GM10266 (cell line): ENCODE measurements at regions not wholly inside any gene's neighbourhood (a gene's known extent, or its start where the extent isn't known, plus 50 kb on each side); places are given as distances from the start of the nearest gene placed in this dataset.

Source experiments
- DNase-seq: peaks from one replicate; pipeline ENCODE4 v3.0.0; 2012; ENCODE audit errors: extremely low spot score
- TF ChIP-seq, protein P1 (sequence below): IDR thresholded peaks from 2 replicates; pipeline ENCODE4 v1.5.1; 2012; ENCODE audit warnings: mild to moderate bottlenecking, low read depth; ENCODE audit not compliant: control insufficient read depth, insufficient read depth; ENCODE audit errors: missing control alignments

- no peak for DNase-seq
- TF ChIP-seq, protein P1, sequence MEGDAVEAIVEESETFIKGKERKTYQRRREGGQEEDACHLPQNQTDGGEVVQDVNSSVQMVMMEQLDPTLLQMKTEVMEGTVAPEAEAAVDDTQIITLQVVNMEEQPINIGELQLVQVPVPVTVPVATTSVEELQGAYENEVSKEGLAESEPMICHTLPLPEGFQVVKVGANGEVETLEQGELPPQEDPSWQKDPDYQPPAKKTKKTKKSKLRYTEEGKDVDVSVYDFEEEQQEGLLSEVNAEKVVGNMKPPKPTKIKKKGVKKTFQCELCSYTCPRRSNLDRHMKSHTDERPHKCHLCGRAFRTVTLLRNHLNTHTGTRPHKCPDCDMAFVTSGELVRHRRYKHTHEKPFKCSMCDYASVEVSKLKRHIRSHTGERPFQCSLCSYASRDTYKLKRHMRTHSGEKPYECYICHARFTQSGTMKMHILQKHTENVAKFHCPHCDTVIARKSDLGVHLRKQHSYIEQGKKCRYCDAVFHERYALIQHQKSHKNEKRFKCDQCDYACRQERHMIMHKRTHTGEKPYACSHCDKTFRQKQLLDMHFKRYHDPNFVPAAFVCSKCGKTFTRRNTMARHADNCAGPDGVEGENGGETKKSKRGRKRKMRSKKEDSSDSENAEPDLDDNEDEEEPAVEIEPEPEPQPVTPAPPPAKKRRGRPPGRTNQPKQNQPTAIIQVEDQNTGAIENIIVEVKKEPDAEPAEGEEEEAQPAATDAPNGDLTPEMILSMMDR, result no peak
These were observed 258.3 kb upstream of the ZPLD1 start for GRCh38 chr3:102176333-102177050.

GRCh38 chr3:102177075-102177755, 257.6 kb upstream of the ZPLD1 start:
- DNase-seq, result no peak
- TF ChIP-seq, protein P1, result no peak

DNA sequence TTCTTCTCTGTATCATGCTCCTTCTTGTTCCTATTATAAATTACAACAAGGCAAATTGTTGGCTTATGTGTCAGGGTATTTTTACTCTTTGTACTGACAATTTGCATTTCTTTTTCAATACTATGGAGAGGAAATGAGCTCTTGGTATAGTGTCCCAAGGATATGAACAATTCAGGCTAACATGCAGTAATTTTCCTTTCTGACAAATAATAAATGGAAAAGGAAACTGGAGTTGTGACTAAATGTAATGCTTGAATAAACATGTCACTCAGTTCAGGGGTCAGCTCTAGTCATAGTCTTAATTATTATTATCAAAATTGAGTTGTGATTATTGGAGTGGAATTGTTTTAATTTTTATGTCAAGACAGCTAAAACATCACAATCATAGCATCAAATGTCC, 256.0 kb upstream of the ZPLD1 start:
- no peak for DNase-seq
- TF ChIP-seq, protein P1, result no peak

- DNase-seq, result peak; percentile 15
- TF ChIP-seq, protein P1, result no peak
These were observed 255.3 kb upstream of the ZPLD1 start for GRCh38 chr3:102179326-102180177.

DNA sequence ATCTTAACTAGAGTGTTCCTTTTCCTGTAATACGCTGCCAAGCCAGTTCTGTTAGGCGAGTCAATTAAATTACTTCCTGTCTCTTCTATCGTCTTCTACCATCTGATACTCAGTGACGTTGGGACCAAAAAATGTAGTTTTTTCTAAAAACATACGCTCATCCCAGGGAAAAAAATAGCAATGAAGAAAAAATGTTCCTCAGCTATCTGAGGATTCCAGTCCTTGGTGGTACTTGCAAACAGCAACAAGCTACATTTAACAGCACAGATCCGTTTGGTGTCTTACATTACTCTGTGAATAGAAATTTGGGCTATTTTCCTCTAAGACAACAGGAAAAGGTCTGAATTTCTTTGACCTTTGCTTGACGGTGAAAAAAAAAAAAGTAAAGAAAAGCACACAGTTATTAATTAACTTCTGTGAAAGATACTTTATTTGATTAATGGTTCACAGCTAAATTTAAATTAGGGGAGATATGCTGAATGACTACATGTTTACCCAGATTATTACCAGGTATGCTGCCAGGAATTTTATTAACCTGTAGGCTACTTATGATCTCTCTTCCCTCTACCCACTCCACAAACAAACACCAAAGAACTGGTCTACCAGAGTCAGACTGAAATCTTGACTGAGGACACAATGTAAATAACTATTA, 254.4 kb upstream of the ZPLD1 start:
- DNase-seq, result no peak
- TF ChIP-seq, protein P1, result no peak

- TF ChIP-seq, protein P1, result no peak
- DNase-seq, result no peak
These were observed 253.5 kb upstream of the ZPLD1 start for GRCh38 chr3:102181175-102181920.
